ENCODE measurements at regions not wholly inside any gene's neighbourhood (a gene's known extent, or its start where the extent isn't known, plus 50 kb on each side); places are given as distances from the start of the nearest gene placed in this dataset.

- Histone ChIP-seq H2AFZ (ENCODE audit: low read depth, low read length) (no peak overlapping the region), H3K9me2 (ENCODE audit: insufficient read depth, low read length) (no peaks in the 10 kb centered on the region), H3K27ac (ENCODE audit: low read length) (no peak overlapping the region), H3K27me3 (ENCODE audit: insufficient read depth, low read depth, low read length) (no peaks in the 10 kb centered on the region), H3K9ac (ENCODE audit: low read length) (no peak overlapping the region), H4K20me1 (ENCODE audit: insufficient read depth) (no peaks in the 10 kb centered on the region), H3K4me3 (ENCODE audit: low read length) (no peak overlapping the region), H3K36me3 (ENCODE audit: insufficient read depth, low read length) (no peaks in the 10 kb centered on the region), H3K9me3 (ENCODE audit: low read length) (no peaks in the 10 kb centered on the region), H3K4me2 (ENCODE audit: low read length) (no peak overlapping the region), H3F3A (ENCODE audit: insufficient read depth, low read length, poor library complexity, severe bottlenecking) (no peaks in the 10 kb centered on the region), H3K79me2 (replicated peaks; ENCODE audit: insufficient read depth, low read length) (no peaks in the 10 kb centered on the region)
- no peak for TF ChIP-seq MXI1 (conservative IDR thresholded peaks at IDR 0.05; ENCODE audit: poor library complexity, severe bottlenecking)
- TF ChIP-seq RAD21 (conservative IDR thresholded peaks at IDR 0.05) = no peak
- no peak for TF ChIP-seq REST (IDR thresholded peaks at IDR 0.05; ENCODE audit: borderline replicate concordance)
- no peak for TF ChIP-seq TAF1 (IDR thresholded peaks at IDR 0.05; ENCODE audit: low read depth)
- TF ChIP-seq CTCF (IDR thresholded peaks at IDR 0.05; ENCODE audit: poor library complexity, severe bottlenecking) = no peak
- no peak for TF ChIP-seq SMC3 (conservative IDR thresholded peaks at IDR 0.05; ENCODE audit: poor library complexity)
- TF ChIP-seq EP300 (conservative IDR thresholded peaks at IDR 0.05; ENCODE audit: poor library complexity, severe bottlenecking) = no peak
- TF ChIP-seq POLR2AphosphoS5 (IDR thresholded peaks at IDR 0.05) = no peak
- TF ChIP-seq EZH2 (IDR thresholded peaks at IDR 0.05; ENCODE audit: borderline replicate concordance, insufficient read depth, low read length, poor library complexity, severe bottlenecking) = no peak
Observed at GRCh38 chr5:136484808-136485325, 119.5 kb upstream of the TRPC7 start.

- no peak overlapping the region for H2AFZ ChIP-seq (ENCODE audit: low read depth, low read length)
- H3K9me2 ChIP-seq (ENCODE audit: insufficient read depth, low read length) = no peaks in the 10 kb centered on the region
- no peaks in the 10 kb centered on the region for H3K79me2 ChIP-seq (replicated peaks; ENCODE audit: insufficient read depth, low read length)
- no peak overlapping the region for H3K9ac ChIP-seq (ENCODE audit: low read length)
- no peaks in the 10 kb centered on the region for H3K9me3 ChIP-seq (ENCODE audit: low read length)
- H4K20me1 ChIP-seq (ENCODE audit: insufficient read depth) = no peaks in the 10 kb centered on the region
- H3K4me2 ChIP-seq (ENCODE audit: low read length) = no peak overlapping the region
- H3F3A ChIP-seq (ENCODE audit: insufficient read depth, low read length, poor library complexity, severe bottlenecking) = no peaks in the 10 kb centered on the region
- no peaks in the 10 kb centered on the region for H3K36me3 ChIP-seq (ENCODE audit: insufficient read depth, low read length)
- TF ChIP-seq POLR2AphosphoS5 (IDR thresholded peaks at IDR 0.05) (no peak), SMC3 (conservative IDR thresholded peaks at IDR 0.05; ENCODE audit: poor library complexity) (no peak), EZH2 (IDR thresholded peaks at IDR 0.05; ENCODE audit: borderline replicate concordance, insufficient read depth, low read length, poor library complexity, severe bottlenecking) (no peak), EP300 (conservative IDR thresholded peaks at IDR 0.05; ENCODE audit: poor library complexity, severe bottlenecking) (no peak), MXI1 (conservative IDR thresholded peaks at IDR 0.05; ENCODE audit: poor library complexity, severe bottlenecking) (no peak), RAD21 (conservative IDR thresholded peaks at IDR 0.05) (no peak), REST (IDR thresholded peaks at IDR 0.05; ENCODE audit: borderline replicate concordance) (no peak), TAF1 (IDR thresholded peaks at IDR 0.05; ENCODE audit: low read depth) (no peak), CTCF (IDR thresholded peaks at IDR 0.05; ENCODE audit: poor library complexity, severe bottlenecking) (no peak)
- no peak overlapping the region for H3K4me3 ChIP-seq (ENCODE audit: low read length)
- H3K27me3 ChIP-seq (ENCODE audit: insufficient read depth, low read depth, low read length) = no peaks in the 10 kb centered on the region
- no peak overlapping the region for H3K27ac ChIP-seq (ENCODE audit: low read length)
Observed at GRCh38 chr5:136482206-136482605, 116.9 kb upstream of the TRPC7 start.

Measured in neural cell (in vitro differentiated cells).